ENCODE measurements at regions not wholly inside any gene's neighbourhood (a gene's known extent, or its start where the extent isn't known, plus 50 kb on each side); places are given as distances from the start of the nearest gene placed in this dataset.

DNA sequence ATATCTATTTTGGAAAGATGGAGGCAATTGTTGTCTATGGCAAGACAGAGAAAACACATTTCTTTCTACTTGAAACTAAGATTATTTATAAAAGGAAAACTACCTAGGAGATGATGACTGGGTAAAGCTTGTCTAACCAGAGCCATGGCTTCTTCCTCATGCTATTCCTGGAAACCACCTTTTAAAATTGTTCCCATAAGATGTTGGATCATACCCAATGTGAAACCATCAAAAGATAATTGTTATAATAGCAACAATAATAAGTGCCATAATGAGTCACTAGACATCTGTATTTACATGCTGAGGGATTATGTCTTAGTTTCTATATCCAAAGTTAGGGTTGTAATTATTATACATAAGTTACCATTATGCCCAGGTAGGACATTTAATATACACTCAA, 428.4 kb downstream of the KCNJ2 start:
- TF ChIP-seq RELA (CRISPR knock-in tag; IDR thresholded peaks at IDR 0.05; ENCODE audit: borderline replicate concordance), result no peak
- no peak for TF ChIP-seq ESRRA (CRISPR knock-in tag; IDR thresholded peaks at IDR 0.05; ENCODE audit: borderline replicate concordance)
- TF ChIP-seq GABPB1 (CRISPR knock-in tag; IDR thresholded peaks at IDR 0.05), result no peak
